ENCODE measurements at regions not wholly inside any gene's neighbourhood (a gene's known extent, or its start where the extent isn't known, plus 50 kb on each side); places are given as distances from the start of the nearest gene placed in this dataset.

DNA sequence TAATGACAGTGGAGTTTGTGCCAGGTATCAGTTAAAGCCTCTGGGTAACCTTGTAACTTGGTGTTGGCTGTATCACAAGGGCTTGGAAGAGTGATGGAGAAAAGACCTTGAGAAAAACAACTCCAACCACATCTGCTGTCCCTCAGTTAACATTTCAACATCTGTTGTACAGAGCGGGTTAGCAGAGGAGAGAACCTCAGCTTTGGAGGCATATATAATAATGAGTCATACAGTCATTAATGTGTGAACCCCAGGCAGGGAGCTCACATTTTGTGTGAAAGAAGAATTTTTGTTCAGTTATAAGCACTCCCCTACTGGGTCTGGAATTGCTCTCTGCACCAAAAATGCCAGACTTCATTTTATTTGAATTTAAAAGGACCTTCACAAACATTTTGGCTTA is 439.5 kb downstream of the PDCD6IP start:
- no peak for DNase-seq (ENCODE audit: low spot score)

DNA sequence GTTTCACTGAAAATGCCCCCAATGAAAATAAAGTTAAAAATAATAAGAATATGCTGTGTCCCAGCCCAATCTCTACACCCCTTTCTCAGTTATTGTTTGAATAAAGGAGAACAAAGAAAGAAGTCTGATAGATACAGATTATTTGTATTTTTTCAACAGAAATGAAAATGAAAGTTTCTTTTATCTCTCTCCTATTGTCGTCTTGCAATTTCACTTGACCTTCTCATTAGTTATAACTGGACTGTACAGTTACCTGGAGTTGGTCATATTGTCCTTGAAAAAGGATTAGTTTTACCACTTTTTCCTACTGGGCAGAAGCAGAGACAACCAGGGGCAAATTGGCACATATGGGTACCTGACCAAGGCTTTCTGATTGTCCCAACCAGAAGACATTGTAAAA is 440.0 kb downstream of the PDCD6IP start:
- no peak for DNase-seq (ENCODE audit: low spot score)

- no peak for DNase-seq (ENCODE audit: low spot score)
Observed at GRCh38 chr3:34239287-34239686, 440.9 kb downstream of the PDCD6IP start.

- DNase-seq (ENCODE audit: low spot score): no peak
Observed at GRCh38 chr3:34239875-34240274, 441.4 kb downstream of the PDCD6IP start.

DNA sequence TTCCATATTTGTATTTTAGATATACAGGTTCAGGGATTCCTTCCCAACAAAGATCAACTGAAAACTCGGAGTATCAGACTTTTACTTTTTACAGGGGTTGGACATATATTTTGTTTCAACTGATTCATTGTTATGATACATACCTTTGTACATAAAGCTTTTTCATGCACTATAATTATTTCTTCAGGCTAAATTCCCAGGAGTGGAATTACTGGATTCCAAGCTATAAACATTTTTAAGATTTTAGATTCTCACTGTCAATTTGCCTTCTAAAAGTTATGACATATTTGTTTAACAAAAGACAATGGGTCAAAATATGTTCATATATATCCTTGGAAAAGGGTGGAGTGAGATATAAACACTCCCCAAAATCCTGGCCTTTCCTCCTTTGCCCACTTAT is 449.0 kb downstream of the PDCD6IP start:
- no peak for DNase-seq (ENCODE audit: low spot score)

- DNase-seq (ENCODE audit: low spot score): no peak
Observed at GRCh38 chr3:34248352-34248751, 449.9 kb downstream of the PDCD6IP start.

DNA sequence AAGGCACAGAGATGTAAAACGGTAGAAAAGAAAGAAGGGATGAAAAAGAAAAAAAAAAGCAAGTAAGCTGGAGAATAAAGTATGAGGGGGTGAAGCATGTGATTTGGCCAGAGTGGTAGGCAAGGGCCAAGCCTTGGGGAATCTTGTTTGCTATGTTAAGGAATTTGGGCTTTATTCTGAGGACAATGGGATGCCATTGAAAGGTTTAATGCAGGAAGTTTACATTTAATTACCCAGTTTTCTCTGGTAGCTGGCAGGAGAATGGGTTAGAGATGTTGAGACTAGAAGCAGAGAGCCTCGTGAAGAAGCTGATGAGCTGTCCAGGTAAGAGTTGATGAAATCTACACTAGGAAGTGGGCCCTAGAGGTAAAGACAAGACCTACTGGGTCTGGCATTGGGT is 455.9 kb downstream of the PDCD6IP start:
- no peak for DNase-seq (ENCODE audit: low spot score)

GRCh38 chr3:34256021-34256420 is 457.6 kb downstream of the PDCD6IP start:
- no peak for DNase-seq (ENCODE audit: low spot score)

GRCh38 chr3:34256791-34257190 is 458.4 kb downstream of the PDCD6IP start:
- no peak for DNase-seq (ENCODE audit: low spot score)

- DNase-seq (ENCODE audit: low spot score): no peak
Observed at GRCh38 chr3:34258271-34258998, 460.0 kb downstream of the PDCD6IP start.

DNA sequence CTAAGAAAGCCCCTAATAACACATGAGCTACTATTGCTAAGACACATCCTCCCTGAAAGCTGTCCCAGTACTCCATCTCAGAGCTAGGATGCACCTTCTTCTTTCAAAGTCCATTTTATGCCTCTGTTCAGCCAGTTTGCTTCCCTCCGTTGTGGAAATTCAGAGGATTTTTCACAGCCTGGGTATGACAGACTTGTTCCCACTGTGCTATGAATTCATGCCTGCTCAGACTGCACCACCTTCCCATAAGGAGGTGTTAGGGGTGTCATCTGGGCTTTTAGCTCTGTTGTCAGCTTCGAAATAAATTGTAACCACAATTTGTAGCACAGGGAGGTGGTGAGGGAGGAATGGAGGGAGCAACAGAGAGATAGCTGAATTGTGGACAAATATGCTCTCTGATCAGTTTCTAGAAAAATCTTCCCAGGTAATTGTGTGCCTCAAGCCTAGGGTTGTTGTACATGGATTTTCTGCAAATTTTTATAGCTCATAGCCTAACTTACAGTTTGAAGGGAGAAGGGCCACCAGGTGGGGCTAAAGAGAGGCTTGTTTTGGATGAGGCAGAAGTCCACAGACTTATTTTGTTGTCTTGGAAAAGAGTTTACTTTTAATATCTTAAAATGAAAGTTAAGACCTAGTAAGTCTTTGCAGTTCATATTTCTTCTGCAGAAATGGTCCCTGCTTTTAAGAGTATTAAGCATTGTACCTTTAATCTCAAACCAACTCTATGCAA is 462.0 kb downstream of the PDCD6IP start:
- no peak for DNase-seq (ENCODE audit: low spot score)

DNA sequence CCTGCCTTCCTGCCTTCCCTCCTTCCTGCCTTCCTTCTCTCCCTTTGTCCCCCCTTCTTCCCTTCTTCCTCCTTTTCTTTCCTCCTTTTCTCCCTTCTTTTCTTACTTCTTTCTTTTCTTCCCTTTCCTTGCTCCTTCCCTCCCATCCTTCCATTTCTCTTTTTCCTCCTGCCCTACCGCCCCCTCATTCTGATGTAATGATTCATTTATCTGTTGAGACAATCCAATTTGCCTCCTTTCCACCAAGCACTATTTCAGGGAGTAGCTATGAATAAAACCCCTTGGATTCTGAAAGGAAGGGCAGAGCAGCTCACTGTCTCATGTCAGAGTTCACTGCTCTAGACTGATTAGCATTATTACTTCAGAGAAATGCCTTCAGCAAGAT is 462.6 kb downstream of the PDCD6IP start:
- no peak for DNase-seq (ENCODE audit: low spot score)

GRCh38 chr3:34263101-34263621 is 464.7 kb downstream of the PDCD6IP start:
- no peak for DNase-seq (ENCODE audit: low spot score)

DNA sequence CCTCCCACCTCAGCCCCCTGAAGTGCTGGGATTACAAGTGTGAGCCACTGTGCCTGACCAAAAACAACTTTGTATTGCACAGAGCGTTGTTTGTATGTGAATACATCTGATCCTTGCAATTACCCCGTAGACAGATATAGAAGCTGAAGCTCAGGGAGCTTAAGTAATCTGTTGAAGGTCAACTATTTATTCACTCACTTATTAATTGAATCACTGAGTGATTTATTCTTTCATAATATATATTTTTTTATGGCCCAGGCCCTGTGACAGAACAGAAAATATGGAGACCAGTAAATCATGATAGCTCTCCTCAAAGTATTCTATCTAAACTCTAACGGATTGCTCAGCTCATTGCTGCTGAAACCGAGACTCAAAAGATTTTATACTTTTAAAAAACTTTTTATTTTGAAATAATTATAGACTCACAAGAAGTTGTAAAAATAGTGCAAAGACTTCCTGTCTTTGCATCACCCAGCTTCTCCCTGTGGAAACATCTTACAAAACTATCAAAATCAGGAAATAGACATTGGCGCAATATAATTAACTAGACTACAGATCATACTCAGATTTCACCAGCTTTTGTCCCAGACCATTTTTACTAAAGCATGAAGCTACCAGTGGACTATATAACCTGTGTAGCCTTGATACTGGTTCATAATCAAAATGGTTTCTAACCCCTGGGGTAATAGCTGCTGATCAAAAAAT is 466.1 kb downstream of the PDCD6IP start:
- no peak for DNase-seq (ENCODE audit: low spot score)

DNA sequence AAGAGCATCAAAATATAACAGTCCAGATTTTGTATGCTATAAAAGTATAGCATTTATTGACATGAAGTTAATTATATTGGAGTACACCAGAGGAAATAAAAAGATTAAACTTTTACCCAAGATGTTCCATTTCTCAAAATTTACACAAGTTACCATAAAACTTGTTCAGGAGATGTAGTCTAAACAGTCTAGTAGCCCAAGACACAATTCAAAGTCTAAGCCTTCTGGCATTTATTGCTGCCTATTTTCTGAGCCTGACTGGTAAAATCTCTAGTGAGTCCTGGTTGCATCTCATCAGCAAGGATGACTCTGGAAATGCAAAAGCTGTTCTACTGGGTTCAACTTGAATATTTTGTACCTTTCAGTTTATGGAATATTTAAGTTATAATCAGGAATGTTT is 468.7 kb downstream of the PDCD6IP start:
- DNase-seq (ENCODE audit: low spot score): no peak

DNA sequence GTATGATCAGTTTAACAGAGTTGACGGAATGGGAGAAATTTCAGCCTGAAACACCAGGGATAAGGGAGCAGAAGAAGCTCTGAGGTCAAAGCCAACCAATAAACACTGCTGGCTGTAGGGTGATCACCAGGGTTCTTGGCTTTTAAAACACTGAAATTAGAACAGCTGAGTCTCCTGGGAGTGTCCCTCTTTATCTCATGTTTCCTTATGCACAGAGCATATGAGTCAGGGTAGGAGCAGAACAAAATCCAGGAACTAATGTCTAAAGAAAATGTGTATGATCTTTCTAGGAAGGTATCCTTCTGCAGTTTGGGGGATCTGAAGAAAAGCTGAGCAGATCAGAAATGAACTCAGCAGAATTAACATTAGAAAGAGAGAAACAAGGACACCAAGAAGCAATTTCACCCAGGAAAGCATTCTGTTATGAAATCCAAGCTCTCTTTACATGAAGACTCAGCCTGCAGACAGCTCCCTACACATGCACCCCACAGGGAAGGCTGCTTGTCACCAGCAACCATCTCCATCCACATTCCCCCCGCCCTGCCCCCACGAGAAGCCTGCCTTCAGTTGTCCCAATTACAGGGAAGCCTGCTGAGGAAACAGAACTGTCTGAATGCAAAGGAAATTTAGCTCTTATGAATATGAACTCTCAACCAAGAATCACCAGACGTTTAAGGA is 469.7 kb downstream of the PDCD6IP start:
- DNase-seq (ENCODE audit: low spot score): no peak

GRCh38 chr3:34275811-34276210 is 477.4 kb downstream of the PDCD6IP start:
- DNase-seq (ENCODE audit: low spot score): no peak

DNA sequence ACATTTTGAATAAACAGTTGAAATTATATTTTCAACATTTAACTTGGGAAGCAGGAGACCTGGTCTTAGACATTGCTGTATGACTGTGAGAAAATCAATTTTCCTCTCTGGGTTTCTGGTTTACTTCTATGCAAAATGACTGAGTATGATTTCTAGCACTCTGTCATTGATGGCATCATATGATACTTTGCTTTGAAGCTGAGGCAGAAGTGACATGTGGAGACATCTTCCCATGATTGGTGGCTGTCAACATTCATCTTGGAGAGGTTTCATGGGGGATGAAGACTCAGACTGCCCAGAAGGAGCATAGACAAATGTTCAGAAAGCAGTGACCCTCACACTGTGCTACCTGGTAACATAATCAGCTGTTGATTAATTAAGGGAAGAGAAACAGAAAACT is 477.9 kb downstream of the PDCD6IP start:
- no peak for DNase-seq (ENCODE audit: low spot score)

DNA sequence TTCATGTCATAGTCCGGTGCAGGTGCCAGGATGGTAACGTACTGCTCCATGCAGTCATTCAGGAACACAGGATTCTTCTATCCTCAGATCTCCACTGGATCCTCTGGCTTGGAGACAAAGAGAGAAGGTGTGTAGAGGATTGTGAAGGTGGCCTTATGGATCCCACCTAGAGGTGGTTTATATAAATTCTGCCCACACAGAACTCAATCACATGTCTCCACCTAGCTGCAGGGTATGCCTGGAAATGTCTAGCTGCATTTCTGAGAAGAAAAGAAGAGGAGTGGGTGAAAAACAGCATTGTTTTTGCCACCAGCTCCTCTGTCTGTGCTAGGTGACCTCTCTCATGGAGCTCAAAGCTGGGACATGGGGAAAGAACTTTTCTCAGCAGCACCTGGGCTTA is 478.7 kb downstream of the PDCD6IP start:
- DNase-seq (ENCODE audit: low spot score): no peak

DNA sequence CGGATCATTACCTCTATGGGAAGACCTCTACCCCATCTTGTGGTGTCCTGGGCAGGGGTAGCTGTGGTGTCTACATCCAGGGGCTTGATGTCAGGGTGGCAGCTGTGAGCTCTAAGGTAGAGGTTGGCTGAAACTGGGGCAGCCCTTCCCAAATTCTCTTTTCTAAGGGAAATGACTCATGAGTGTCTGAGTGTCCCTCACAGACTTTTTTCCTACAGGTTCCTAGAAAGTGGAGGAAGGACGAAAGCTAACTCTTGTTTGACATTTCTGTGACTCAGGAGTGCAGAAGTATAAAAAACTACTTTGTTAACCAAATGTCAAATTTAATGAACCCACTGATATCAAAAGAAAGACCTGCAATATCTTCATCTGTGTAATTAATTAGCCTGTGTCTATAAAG is 481.5 kb downstream of the PDCD6IP start:
- no peak for DNase-seq (ENCODE audit: low spot score)

- DNase-seq (ENCODE audit: low spot score): no peak
Observed at GRCh38 chr3:34283751-34284150, 485.3 kb downstream of the PDCD6IP start.

Measured in mesenteric fat pad (tissue), 1 donor.